ENCODE measurements at regions not wholly inside any gene's neighbourhood (a gene's known extent, or its start where the extent isn't known, plus 50 kb on each side); places are given as distances from the start of the nearest gene placed in this dataset.

GRCh38 chr13:75196147-75196837 is 285.7 kb downstream of the TBC1D4 start:
- TF ChIP-seq, protein P1, sequence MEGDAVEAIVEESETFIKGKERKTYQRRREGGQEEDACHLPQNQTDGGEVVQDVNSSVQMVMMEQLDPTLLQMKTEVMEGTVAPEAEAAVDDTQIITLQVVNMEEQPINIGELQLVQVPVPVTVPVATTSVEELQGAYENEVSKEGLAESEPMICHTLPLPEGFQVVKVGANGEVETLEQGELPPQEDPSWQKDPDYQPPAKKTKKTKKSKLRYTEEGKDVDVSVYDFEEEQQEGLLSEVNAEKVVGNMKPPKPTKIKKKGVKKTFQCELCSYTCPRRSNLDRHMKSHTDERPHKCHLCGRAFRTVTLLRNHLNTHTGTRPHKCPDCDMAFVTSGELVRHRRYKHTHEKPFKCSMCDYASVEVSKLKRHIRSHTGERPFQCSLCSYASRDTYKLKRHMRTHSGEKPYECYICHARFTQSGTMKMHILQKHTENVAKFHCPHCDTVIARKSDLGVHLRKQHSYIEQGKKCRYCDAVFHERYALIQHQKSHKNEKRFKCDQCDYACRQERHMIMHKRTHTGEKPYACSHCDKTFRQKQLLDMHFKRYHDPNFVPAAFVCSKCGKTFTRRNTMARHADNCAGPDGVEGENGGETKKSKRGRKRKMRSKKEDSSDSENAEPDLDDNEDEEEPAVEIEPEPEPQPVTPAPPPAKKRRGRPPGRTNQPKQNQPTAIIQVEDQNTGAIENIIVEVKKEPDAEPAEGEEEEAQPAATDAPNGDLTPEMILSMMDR (IDR thresholded peaks at IDR 0.05; ENCODE audit: low read depth, low read length, poor library complexity, severe bottlenecking): no peak
- no peak for TF ChIP-seq EZH2phosphoT487 (IDR thresholded peaks at IDR 0.05; ENCODE audit: borderline replicate concordance, low read length)
